ENCODE measurements at regions not wholly inside any gene's neighbourhood (a gene's known extent, or its start where the extent isn't known, plus 50 kb on each side); places are given as distances from the start of the nearest gene placed in this dataset.
"Not testable (repeated sequence)": the region's sequence is repeated elsewhere in the genome, so short reads cannot be mapped to it uniquely, and the experiment has no call there.

DNA sequence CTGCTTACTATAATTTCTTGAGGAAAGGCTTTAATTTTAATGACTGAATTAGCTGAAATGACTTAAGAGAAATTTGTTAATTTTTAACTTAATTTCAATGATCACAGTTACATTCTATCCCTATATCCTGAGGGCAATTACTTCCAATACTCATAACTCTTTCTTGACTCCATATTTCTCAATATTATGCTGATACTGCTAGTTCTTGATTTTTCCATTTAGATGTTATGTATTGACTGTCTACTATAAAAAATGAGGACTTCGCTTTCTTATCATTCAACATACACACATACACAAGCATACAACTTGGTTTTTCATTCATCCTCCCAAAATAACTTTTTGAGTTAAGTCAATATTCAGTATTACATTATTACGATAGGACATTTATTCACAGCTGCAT is 176.2 kb downstream of the PHLDA1 start:
- no peak overlapping the region for H3K9ac ChIP-seq (ENCODE audit: low read depth in 1 of 2, low read length in 2 of 2)
- H3K27ac ChIP-seq (ENCODE audit: low read depth in 1 of 2, low read length in 2 of 2) = no peak overlapping the region
- H3K4me1 ChIP-seq (ENCODE audit: control insufficient read depth in 4 of 4, insufficient read depth in 4 of 4, low read length in 3 of 4) = peaks cover 0 to 2% (median 0%) of the 10 kb centered on the region in 4 donors
- H3K9me3 ChIP-seq (ENCODE audit: control insufficient read depth in 4 of 4, low read length in 3 of 4) = no peaks in the 10 kb centered on the region
- DNase-seq (ENCODE audit: low spot score) = no peak
- TF ChIP-seq NR2F2 (IDR thresholded peaks at IDR 0.05) (no peak), JUND (IDR thresholded peaks at IDR 0.05) (no peak), FOXA2 (IDR thresholded peaks at IDR 0.05) (no peak), SP1 (IDR thresholded peaks at IDR 0.05) (no peak), GABPA (IDR thresholded peaks at IDR 0.05 in 1 of 2, conservative IDR thresholded peaks at IDR 0.05 in 1 of 2) (no peak), RXRA (IDR thresholded peaks at IDR 0.05) (no peak), YY1 (IDR thresholded peaks at IDR 0.05) (no peak)
- TF ChIP-seq, protein P1, sequence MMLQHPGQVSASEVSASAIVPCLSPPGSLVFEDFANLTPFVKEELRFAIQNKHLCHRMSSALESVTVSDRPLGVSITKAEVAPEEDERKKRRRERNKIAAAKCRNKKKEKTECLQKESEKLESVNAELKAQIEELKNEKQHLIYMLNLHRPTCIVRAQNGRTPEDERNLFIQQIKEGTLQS (IDR thresholded peaks at IDR 0.05) = no peak
- H3K27me3 ChIP-seq (ENCODE audit: control insufficient read depth in 4 of 4, insufficient read depth in 4 of 4, low read length in 3 of 4) = no peaks in the 10 kb centered on the region
- WGBS = 94% methylated on average over 2 of the region's 2 CpGs
- no peaks in the 10 kb centered on the region for H3K36me3 ChIP-seq (ENCODE audit: control insufficient read depth in 4 of 4, insufficient read depth in 3 of 4, low read depth in 1 of 4, low read length in 3 of 4)
- H3K4me3 ChIP-seq (ENCODE audit: low read depth in 1 of 3, low read length in 3 of 3) = no peak overlapping the region

DNA sequence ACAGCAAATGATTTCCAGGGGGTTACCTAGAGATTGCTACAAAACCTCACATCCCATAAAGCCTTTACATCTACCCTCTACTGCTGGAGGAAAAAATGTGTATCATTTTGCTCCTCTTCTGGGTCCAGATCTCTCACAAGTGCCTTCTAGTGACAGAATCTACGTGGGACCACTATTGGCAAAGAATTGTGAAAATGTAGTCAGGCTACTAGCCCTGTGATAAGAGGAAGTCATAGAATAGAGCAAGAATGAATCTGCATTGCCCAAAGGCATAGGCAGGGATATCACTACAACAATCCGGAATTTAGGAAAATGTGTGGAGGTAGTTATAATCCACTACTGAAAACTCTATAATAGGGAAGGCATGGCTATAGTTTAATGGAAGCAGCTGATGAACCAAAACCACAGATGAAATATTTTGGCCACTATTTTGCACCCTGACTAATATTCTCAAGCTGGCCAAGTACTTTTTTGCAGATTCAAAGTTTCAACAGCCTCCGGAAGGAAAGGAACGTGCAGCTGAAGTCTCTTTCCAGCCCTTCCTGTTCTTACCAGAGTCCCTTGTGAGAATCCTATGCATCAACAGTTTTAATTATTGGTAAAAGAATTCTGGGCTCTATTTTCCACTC is 176.8 kb downstream of the PHLDA1 start:
- no peak overlapping the region for H3K27ac ChIP-seq (ENCODE audit: low read depth in 1 of 2, low read length in 2 of 2)

DNA sequence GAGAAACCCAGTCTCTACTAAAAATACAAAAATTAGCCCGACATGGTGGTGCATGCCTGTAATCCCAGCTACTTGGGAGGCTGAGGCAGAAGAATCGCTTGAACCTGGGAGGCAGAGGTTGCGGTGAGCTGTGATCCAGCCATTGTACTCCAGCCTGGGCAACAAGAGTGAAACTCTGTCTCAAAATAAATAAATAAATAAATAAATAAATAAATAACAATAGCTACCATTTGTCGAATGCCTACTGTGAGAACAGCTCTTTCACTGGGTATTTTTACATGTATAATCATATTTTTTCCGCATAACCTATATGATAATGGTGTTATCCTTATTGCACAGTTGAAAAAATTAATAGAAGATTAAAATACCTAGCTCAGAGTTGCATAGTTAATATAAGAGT is 177.4 kb downstream of the PHLDA1 start:
- not testable (repeated sequence) for H3K9me3 ChIP-seq (ENCODE audit: control insufficient read depth in 4 of 4, low read length in 3 of 4); H3K36me3 ChIP-seq (ENCODE audit: control insufficient read depth in 4 of 4, insufficient read depth in 3 of 4, low read depth in 1 of 4, low read length in 3 of 4); H3K9ac ChIP-seq (ENCODE audit: low read depth in 1 of 2, low read length in 2 of 2); H3K27me3 ChIP-seq (ENCODE audit: control insufficient read depth in 4 of 4, insufficient read depth in 4 of 4, low read length in 3 of 4); DNase-seq (ENCODE audit: low spot score); H3K4me3 ChIP-seq (ENCODE audit: low read depth in 1 of 3, low read length in 3 of 3); H3K27ac ChIP-seq (ENCODE audit: low read depth in 1 of 2, low read length in 2 of 2); H3K4me1 ChIP-seq (ENCODE audit: control insufficient read depth in 4 of 4, insufficient read depth in 4 of 4, low read length in 3 of 4)
- 96% methylated on average over 5 of the region's 5 CpGs for WGBS

More for the DNA sequence above, 176.8 kb downstream of the PHLDA1 start:
- DNase-seq (ENCODE audit: low spot score) = no peak
- H3K9ac ChIP-seq (ENCODE audit: low read depth in 1 of 2, low read length in 2 of 2) = no peak overlapping the region
- H3K9me3 ChIP-seq (ENCODE audit: control insufficient read depth in 4 of 4, low read length in 3 of 4) = no peaks in the 10 kb centered on the region
- TF ChIP-seq HNF4G (IDR thresholded peaks at IDR 0.05) (no peak), JUND (IDR thresholded peaks at IDR 0.05) (no peak), SP1 (IDR thresholded peaks at IDR 0.05) (no peak)
- TF ChIP-seq, protein P2, sequence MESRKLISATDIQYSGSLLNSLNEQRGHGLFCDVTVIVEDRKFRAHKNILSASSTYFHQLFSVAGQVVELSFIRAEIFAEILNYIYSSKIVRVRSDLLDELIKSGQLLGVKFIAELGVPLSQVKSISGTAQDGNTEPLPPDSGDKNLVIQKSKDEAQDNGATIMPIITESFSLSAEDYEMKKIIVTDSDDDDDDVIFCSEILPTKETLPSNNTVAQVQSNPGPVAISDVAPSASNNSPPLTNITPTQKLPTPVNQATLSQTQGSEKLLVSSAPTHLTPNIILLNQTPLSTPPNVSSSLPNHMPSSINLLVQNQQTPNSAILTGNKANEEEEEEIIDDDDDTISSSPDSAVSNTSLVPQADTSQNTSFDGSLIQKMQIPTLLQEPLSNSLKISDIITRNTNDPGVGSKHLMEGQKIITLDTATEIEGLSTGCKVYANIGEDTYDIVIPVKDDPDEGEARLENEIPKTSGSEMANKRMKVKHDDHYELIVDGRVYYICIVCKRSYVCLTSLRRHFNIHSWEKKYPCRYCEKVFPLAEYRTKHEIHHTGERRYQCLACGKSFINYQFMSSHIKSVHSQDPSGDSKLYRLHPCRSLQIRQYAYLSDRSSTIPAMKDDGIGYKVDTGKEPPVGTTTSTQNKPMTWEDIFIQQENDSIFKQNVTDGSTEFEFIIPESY (IDR thresholded peaks at IDR 0.05) = no peak
- no peak overlapping the region for H3K4me3 ChIP-seq (ENCODE audit: low read depth in 1 of 3, low read length in 3 of 3)
- 91% methylated on average over 4 of the region's 4 CpGs for WGBS
- H3K36me3 ChIP-seq (ENCODE audit: control insufficient read depth in 4 of 4, insufficient read depth in 3 of 4, low read depth in 1 of 4, low read length in 3 of 4) = no peaks in the 10 kb centered on the region
- H3K27me3 ChIP-seq (ENCODE audit: control insufficient read depth in 4 of 4, insufficient read depth in 4 of 4, low read length in 3 of 4) = no peaks in the 10 kb centered on the region
- peaks cover 0 to 2% (median 0%) of the 10 kb centered on the region in 4 donors for H3K4me1 ChIP-seq (ENCODE audit: control insufficient read depth in 4 of 4, insufficient read depth in 4 of 4, low read length in 3 of 4)

DNA sequence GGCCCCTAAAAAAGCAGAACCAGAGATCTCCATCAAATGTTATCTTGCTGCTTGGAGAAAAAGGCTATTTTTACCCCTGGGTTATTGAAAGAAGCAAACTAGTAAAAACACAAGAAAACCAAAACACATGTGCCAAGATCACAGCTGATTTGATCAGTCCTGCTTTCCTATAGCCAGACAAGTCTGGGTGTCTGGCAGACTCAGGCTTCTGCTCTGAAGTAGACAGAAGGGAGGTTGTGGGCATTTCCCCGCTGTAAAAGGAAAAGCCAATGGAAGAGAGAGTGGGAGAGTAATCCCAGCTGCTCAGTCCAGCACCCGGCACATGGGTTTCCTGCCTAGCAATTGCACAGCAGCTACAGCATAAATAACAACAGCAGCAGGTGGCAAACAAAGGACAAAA is 177.9 kb downstream of the PHLDA1 start:
- no peak overlapping the region for H3K4me3 ChIP-seq (ENCODE audit: low read depth in 1 of 3, low read length in 3 of 3)
- no peaks in the 10 kb centered on the region for H3K9me3 ChIP-seq (ENCODE audit: control insufficient read depth in 4 of 4, low read length in 3 of 4)
- H3K9ac ChIP-seq (ENCODE audit: low read depth in 1 of 2, low read length in 2 of 2) = no peak overlapping the region
- DNase-seq (ENCODE audit: low spot score) = no peak
- no peaks in the 10 kb centered on the region for H3K36me3 ChIP-seq (ENCODE audit: control insufficient read depth in 4 of 4, insufficient read depth in 3 of 4, low read depth in 1 of 4, low read length in 3 of 4)
- H3K4me1 ChIP-seq (ENCODE audit: control insufficient read depth in 4 of 4, insufficient read depth in 4 of 4, low read length in 3 of 4) = peaks cover 0 to 2% (median 0%) of the 10 kb centered on the region in 4 donors
- no peaks in the 10 kb centered on the region for H3K27me3 ChIP-seq (ENCODE audit: control insufficient read depth in 4 of 4, insufficient read depth in 4 of 4, low read length in 3 of 4)
- WGBS = 73% methylated on average over 2 of the region's 2 CpGs
- H3K27ac ChIP-seq (ENCODE audit: low read depth in 1 of 2, low read length in 2 of 2) = no peak overlapping the region
- TF ChIP-seq FOXA1 (IDR thresholded peaks at IDR 0.05) = no peak
- TF ChIP-seq YY1 (IDR thresholded peaks at IDR 0.05) = no peak
- TF ChIP-seq, protein P2 (IDR thresholded peaks at IDR 0.05) = no peak
- TF ChIP-seq HNF4G (IDR thresholded peaks at IDR 0.05) = no peak
- TF ChIP-seq, protein P3, sequence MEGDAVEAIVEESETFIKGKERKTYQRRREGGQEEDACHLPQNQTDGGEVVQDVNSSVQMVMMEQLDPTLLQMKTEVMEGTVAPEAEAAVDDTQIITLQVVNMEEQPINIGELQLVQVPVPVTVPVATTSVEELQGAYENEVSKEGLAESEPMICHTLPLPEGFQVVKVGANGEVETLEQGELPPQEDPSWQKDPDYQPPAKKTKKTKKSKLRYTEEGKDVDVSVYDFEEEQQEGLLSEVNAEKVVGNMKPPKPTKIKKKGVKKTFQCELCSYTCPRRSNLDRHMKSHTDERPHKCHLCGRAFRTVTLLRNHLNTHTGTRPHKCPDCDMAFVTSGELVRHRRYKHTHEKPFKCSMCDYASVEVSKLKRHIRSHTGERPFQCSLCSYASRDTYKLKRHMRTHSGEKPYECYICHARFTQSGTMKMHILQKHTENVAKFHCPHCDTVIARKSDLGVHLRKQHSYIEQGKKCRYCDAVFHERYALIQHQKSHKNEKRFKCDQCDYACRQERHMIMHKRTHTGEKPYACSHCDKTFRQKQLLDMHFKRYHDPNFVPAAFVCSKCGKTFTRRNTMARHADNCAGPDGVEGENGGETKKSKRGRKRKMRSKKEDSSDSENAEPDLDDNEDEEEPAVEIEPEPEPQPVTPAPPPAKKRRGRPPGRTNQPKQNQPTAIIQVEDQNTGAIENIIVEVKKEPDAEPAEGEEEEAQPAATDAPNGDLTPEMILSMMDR (IDR thresholded peaks at IDR 0.05; ENCODE audit: low read depth, low read length, missing input control) = no peak
- TF ChIP-seq, protein P4, sequence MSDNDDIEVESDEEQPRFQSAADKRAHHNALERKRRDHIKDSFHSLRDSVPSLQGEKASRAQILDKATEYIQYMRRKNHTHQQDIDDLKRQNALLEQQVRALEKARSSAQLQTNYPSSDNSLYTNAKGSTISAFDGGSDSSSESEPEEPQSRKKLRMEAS (IDR thresholded peaks at IDR 0.05) = no peak
- TF ChIP-seq, protein P1 (IDR thresholded peaks at IDR 0.05) = no peak
- no peak for TF ChIP-seq SP1 (IDR thresholded peaks at IDR 0.05)
- TF ChIP-seq FOXA2 (IDR thresholded peaks at IDR 0.05) = no peak
- TF ChIP-seq TAF1 (conservative IDR thresholded peaks at IDR 0.05) = no peak
- TF ChIP-seq RAD21 (IDR thresholded peaks at IDR 0.05) = no peak

Measured in liver (tissue), 8 donors.